GDM1 (cell line): ENCODE measurements at regions not wholly inside any gene's neighbourhood (a gene's known extent, or its start where the extent isn't known, plus 50 kb on each side); places are given as distances from the start of the nearest gene placed in this dataset.
"Not testable (repeated sequence)": the region's sequence is repeated elsewhere in the genome, so short reads cannot be mapped to it uniquely, and the experiment has no call there.

Experiments
- DNase-seq: peaks from one replicate; lab custom pipeline; 2025; lab: John Stamatoyannopoulos, UW

DNA sequence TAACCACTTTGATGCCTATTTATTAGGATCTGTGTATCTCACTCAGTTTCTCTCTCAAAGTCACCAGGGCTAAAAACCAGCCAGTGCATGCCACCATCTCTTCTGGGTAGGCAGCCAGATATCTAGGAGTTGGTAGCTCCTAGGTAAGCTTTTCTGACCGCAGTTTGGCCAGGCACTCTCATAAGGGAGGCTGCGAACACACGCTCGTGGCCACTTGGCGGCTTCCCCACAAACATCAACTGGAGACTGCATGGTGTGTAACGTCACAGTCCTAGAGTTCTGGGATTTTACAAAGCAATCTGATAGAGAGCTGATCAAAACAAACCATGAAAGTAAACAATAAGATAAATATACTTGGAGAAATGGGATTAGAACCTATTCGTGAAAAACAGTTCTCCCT, 424.3 kb upstream of the ACVR2A start:
- no peak for DNase-seq

DNA sequence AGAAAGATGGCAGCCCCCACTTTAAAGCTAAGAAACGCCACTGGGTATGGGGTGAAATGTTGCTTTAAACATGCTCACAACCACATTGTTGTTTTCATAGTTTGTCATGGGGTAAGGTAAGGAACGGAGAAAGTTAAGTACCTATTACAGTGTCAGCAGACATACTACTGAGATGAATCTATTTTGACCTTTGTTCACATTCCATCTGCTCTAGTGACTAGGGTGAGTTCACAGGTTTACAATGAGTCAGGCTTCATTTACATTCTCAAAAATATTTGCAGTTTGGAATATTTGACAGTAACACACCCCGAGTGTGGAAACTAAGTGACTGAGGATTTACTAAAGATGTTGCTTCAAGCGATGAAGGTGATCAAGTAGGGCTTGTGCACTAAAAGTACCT, 428.7 kb upstream of the ACVR2A start:
- DNase-seq, result no peak

GRCh38 chr2:147414656-147415055, 430.2 kb upstream of the ACVR2A start:
- not testable (repeated sequence) for DNase-seq

DNA sequence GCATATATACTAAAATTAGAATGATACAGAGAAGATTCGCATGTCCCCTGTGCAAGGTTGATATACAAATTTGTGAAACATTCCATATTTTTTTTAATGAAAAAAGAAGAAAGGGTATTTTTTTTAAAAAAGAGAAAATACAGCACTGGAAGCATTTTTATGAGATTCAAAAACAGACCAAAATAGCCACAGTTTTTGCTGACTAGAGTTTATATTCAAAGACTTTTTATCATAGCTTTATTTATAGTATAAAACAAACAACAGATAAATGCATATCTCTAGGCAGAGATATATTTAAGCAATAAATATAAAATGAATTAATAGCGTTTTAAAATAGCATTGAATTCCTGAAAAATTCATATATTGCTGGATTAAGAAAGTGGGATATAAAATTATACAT, 436.5 kb upstream of the ACVR2A start:
- DNase-seq, result no peak

GRCh38 chr2:147405651-147406050, 439.2 kb upstream of the ACVR2A start:
- DNase-seq, result no peak

- no peak for DNase-seq
Measured at GRCh38 chr2:147398996-147399395, 445.8 kb upstream of the ACVR2A start.

DNA sequence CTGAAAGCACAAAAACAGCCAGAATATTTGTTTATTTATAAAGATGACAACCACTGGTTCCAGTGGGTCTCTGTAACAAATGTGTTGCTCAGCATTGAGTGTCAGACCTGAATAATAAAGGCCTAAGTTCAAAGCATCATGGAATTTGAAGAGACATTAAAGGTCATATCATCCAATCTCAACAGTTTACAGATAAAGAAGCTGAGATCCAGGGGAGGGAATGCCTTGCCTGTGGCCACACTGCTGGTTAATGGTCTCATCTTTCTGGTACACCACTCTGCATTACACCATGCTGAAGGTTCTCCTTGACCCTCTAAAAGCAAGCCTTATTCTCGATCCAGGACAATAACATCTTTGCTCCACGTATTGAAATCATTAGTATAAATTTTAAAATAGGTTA, 446.5 kb upstream of the ACVR2A start:
- no peak for DNase-seq

- DNase-seq, result no peak
Measured at GRCh38 chr2:147396890-147397289, 447.9 kb upstream of the ACVR2A start.

GRCh38 chr2:147394179-147394790, 450.5 kb upstream of the ACVR2A start:
- no peak for DNase-seq

DNA sequence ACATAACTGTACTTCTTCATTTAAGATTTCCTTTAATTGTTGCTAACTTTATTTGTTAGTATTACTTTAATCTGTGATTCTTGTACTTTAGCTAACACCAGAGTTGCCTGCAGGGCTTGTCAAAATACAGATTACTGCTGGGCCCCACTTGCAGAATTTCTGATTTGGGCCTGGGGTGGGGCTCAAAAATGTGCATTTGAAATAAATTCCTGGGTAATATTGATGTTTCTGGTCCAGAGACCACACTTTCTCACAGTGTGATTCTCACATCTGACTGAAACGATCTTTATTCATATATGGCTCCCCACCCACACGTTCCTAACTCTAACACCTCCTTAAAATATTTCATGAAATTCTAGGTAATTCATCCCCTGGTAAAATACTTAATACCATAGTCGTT, 452.6 kb upstream of the ACVR2A start:
- DNase-seq, result no peak

DNA sequence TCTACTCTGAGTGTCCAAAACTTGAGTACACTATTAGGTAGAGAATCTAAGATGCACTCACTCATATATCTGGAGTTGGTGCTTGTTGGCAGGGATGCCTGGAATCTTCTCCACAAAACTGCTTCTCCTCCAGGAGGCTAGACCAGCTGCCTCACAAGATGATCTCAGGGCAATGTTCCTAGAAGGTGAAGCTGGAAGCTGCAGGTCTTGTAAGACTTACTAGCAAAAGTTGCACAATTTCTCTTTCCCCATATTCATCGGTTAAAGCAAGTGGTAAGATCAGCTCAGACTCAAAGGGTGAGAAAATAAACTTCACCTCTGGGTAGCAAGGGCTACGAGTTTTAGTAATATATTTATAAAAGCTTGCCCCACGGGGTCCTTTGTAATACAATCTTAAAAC, 454.4 kb upstream of the ACVR2A start:
- no peak for DNase-seq

DNA sequence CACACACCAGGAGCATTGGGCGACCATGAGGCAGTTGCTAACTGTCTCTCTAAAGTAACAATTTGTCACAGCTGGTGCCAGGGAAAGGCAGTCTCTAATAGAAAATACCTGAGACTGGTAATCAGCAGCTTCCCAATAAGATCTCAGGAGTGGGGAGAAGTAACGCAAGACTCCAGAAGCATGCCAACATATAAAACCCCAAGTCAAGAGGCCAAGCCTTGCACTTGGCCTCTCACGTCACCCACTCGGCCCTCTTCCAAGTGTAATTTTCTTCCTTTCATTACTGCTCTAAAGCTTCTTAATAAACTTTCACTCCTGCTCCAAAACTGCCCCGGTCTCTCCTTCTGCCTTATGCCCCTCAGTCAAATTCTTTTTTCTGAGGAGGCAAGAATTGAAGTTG, 455.6 kb upstream of the ACVR2A start:
- DNase-seq, result no peak

GRCh38 chr2:147388217-147388616, 456.6 kb upstream of the ACVR2A start:
- DNase-seq, result no peak

DNA sequence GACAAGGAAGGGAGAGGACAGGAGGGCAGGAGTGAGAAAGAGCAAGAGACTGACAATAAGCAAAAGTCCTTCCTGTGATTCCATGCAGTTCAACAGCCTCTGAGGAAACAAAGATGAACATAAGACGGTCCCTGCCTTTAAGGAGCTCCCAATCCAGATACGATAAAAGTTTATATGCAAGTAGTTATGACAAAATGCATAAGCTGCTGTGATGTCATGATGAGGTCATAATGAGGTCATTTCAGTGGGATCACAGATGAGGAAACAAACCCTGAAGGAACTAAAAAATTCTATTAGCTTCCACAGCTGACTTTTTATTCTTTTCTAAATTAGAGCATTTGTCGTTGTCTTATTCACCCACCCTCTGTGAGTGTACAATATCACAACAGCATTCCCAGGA, 458.5 kb upstream of the ACVR2A start:
- no peak for DNase-seq

- no peak for DNase-seq
Measured at GRCh38 chr2:147385600-147385999, 459.2 kb upstream of the ACVR2A start.

DNA sequence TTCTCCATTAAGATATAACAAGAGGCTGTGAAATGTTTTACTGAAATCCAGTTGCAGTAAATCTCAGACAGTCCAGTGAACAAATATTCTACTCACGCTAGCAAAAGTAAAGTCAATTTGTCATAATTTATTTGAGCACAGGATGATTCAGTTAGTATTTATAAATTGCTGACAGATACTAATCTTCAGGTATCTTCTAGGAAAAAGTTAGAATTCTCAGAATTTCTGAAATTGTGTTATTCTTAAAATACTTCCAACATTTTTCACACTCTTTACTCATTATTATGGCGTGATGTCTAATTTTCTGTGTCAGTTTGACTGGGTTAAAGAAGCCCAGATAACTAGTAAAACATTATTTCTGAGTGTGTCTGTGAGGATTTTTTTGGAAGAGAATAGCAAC, 460.2 kb upstream of the ACVR2A start:
- DNase-seq, result no peak

- DNase-seq, result no peak
Measured at GRCh38 chr2:147382322-147382948, 462.4 kb upstream of the ACVR2A start.

- DNase-seq, result no peak
Measured at GRCh38 chr2:147378403-147378802, 466.4 kb upstream of the ACVR2A start.

- no peak for DNase-seq
Measured at GRCh38 chr2:147375073-147375472, 469.8 kb upstream of the ACVR2A start.

DNA sequence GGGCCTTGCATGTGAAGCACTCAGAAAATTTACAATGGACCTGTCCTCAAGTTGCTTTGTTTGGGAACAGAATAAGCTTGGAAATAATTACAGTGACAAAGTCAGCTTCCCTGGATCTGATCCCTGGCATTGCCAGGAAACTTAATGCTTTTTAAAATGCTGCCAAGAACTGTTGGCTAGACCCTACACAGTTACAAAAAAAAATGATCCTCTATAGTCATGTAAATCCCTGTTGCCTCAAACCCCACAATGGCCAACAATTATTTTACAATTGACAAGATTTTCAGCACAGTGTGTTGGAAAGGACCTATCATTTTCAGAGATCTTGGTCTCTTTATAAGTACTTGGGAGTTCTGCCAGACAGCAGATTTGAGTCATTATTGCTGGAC, 470.4 kb upstream of the ACVR2A start:
- no peak for DNase-seq

- DNase-seq, result no peak
Measured at GRCh38 chr2:147373800-147374422, 470.9 kb upstream of the ACVR2A start.

DNA sequence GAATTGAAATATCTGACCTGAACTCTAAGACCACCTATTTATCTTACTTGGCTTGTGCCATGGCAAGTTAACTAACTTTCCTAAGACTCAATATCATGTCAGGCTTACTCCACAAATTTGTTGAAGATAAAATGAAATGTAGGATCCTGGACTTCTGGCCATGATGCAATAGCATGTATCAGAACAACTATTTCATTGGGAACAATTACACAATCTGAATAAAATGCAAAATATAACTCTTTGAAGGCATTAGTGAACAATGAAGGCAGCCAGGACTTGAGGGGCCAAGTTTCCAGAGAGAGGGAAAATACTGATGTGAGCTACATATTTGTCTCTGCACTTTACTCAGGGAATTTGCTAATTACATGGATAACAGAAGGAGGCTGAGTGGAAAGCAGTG, 476.5 kb upstream of the ACVR2A start:
- no peak for DNase-seq

DNA sequence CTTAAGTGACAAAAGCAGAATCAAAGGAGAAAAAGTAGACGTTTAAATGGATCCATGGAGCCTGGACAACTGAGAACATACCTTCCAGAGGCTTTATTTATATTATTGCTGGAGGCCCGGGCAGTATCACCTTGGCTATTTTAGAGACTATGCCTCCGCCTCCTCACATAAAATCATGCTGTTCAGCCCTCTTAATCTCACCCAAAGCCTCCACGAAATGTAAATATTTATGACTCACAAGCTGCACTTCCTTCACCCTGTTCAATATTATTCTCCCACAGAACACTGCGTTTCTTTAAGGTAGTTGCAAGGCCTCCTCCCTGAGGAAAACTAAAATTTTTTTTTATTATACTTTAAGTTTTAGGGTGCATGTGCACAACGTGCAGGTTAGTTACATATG, 478.6 kb upstream of the ACVR2A start:
- no peak for DNase-seq

DNA sequence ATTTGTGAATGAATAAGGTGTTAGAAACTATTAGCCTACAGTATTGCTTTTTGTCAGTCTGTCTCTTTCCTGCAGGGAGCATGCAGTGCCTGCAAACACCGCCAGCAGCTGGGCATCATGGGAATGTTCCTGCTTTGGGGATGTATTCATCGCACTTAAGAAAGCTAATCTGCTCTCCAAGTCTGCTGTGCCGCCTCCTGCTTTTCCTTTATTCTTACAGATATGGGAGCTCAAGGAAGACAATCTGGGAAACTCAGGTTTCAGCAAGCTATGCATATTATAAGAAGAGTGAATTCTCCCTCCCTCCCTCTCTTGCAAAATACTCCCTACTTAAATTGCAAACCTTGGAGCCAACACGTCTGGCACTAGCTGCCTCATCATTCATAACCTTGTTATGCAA, 479.2 kb upstream of the ACVR2A start:
- no peak for DNase-seq
